ENCODE measurements at regions not wholly inside any gene's neighbourhood (a gene's known extent, or its start where the extent isn't known, plus 50 kb on each side); places are given as distances from the start of the nearest gene placed in this dataset.

GRCh38 chr6:120615238-120615637 lies 719.0 kb downstream of the TBC1D32 start:
- DNase-seq (no peak), ATAC-seq (no peak)
- intact Hi-C loops (cut with DNase I), result no loop called here
- H3K27me3 ChIP-seq, result no peaks in the 10 kb centered on the region
- no peak overlapping the region for H3K27ac ChIP-seq
- no peaks in the 10 kb centered on the region for H3K36me3 ChIP-seq
- H3K4me1 ChIP-seq, result no peaks in the 10 kb centered on the region
- no peak overlapping the region for H3K4me3 ChIP-seq
- WGBS, 4 donors, result 80 to 84% (median 84%) methylated on average over 3 of the region's 3 CpGs
- TF ChIP-seq POLR2A (IDR thresholded peaks at IDR 0.05) (no peak), CTCF (IDR thresholded peaks at IDR 0.05) (no peak)
- peaks cover 0 to 3% (median 0%) of the 10 kb centered on the region in 12 donors for H3K9me3 ChIP-seq

GRCh38 chr6:120614723-120615122 lies 719.6 kb downstream of the TBC1D32 start:
- 45 to 73% (median 60%) methylated on average over 2 of the region's 2 CpGs for WGBS, 4 donors
- intact Hi-C loops (cut with DNase I), result no loop called here
- no peak for TF ChIP-seq CTCF (IDR thresholded peaks at IDR 0.05)
- TF ChIP-seq POLR2A (IDR thresholded peaks at IDR 0.05), result no peak
- H3K4me1 ChIP-seq, result no peaks in the 10 kb centered on the region
- no peak overlapping the region for H3K27ac ChIP-seq
- H3K27me3 ChIP-seq, result no peaks in the 10 kb centered on the region
- H3K4me3 ChIP-seq, result no peak overlapping the region
- H3K36me3 ChIP-seq, result no peaks in the 10 kb centered on the region
- DNase-seq, result no peak
- peaks cover 0 to 3% (median 0%) of the 10 kb centered on the region in 12 donors for H3K9me3 ChIP-seq
- no peak for ATAC-seq

GRCh38 chr6:120608826-120609225 lies 725.5 kb downstream of the TBC1D32 start:
- DNase-seq, result no peak
- TF ChIP-seq CTCF (IDR thresholded peaks at IDR 0.05) (no peak), POLR2A (IDR thresholded peaks at IDR 0.05) (no peak)
- no peaks in the 10 kb centered on the region for H3K4me1 ChIP-seq

GRCh38 chr6:120606743-120607142 lies 727.5 kb downstream of the TBC1D32 start:
- H3K27ac ChIP-seq, result no peak overlapping the region
- 39 to 63% (median 59%) methylated on average over 4 of the region's 4 CpGs for WGBS, 4 donors
- no peak overlapping the region for H3K4me3 ChIP-seq
- no peaks in the 10 kb centered on the region for H3K4me1 ChIP-seq
- no peaks in the 10 kb centered on the region for H3K27me3 ChIP-seq
- H3K9me3 ChIP-seq, result no peaks in the 10 kb centered on the region
- intact Hi-C loops (cut with DNase I), result no loop called here
- H3K36me3 ChIP-seq, result no peaks in the 10 kb centered on the region
- TF ChIP-seq POLR2A (IDR thresholded peaks at IDR 0.05) (no peak), CTCF (IDR thresholded peaks at IDR 0.05) (no peak)
- ATAC-seq (no peak), DNase-seq (no peak)

More at GRCh38 chr6:120608826-120609225, 725.5 kb downstream of the TBC1D32 start:
- no peaks in the 10 kb centered on the region for H3K36me3 ChIP-seq
- intact Hi-C loops (cut with DNase I), result no loop called here
- H3K27me3 ChIP-seq, result no peaks in the 10 kb centered on the region
- ATAC-seq, result no peak
- no peak overlapping the region for H3K4me3 ChIP-seq
- no peak overlapping the region for H3K27ac ChIP-seq
- WGBS, 4 donors, result 17 to 61% (median 57%) methylated on average over 1 of the region's 1 CpG
- H3K9me3 ChIP-seq, result no peaks in the 10 kb centered on the region

Measured in heart left ventricle (tissue), 16 donors.